ENCODE measurements at regions not wholly inside any gene's neighbourhood (a gene's known extent, or its start where the extent isn't known, plus 50 kb on each side); places are given as distances from the start of the nearest gene placed in this dataset.
"Not testable (repeated sequence)": the region's sequence is repeated elsewhere in the genome, so short reads cannot be mapped to it uniquely, and the experiment has no call there.

- CTCF ChIA-PET = no interaction called here
- H3K27ac ChIP-seq = no peak overlapping the region
- POLR2A ChIA-PET (ENCODE audit: low non-redundant PET) = no interaction called here
These were observed 123.8 kb downstream of the LUZP4 start for GRCh38 chrX:115413246-115413878.

GRCh38 chrX:115419069-115419468, 129.6 kb downstream of the LUZP4 start:
- no peak for TF ChIP-seq CTCF (conservative IDR thresholded peaks at IDR 0.05; ENCODE audit: low read depth)
- ChIA-PET CTCF (no interaction called here), POLR2A (ENCODE audit: low non-redundant PET) (no interaction called here)
- H3K27ac ChIP-seq = no peak overlapping the region
- no peak for DNase-seq (ENCODE audit: low spot score)

More at GRCh38 chrX:115413246-115413878, 123.8 kb downstream of the LUZP4 start:
- DNase-seq (ENCODE audit: low spot score) = no peak
- no peak for TF ChIP-seq CTCF (conservative IDR thresholded peaks at IDR 0.05; ENCODE audit: low read depth)

- POLR2A ChIA-PET (ENCODE audit: low non-redundant PET) = no interaction called here
- TF ChIP-seq CTCF (conservative IDR thresholded peaks at IDR 0.05; ENCODE audit: low read depth) = no peak
- CTCF ChIA-PET = interaction anchor here (0.7 kb wide), 1 partner anchor 1199 kb away, joined by 3 read pairs; no protein-coding TSS in a partner anchor
- no peak overlapping the region for H3K27ac ChIP-seq
- DNase-seq (ENCODE audit: low spot score) = no peak
These were observed 133.6 kb downstream of the LUZP4 start for GRCh38 chrX:115423086-115423485.

- POLR2A ChIA-PET (ENCODE audit: low non-redundant PET) = no interaction called here
- H3K27ac ChIP-seq = no peak overlapping the region
- DNase-seq (ENCODE audit: low spot score) = no peak
- TF ChIP-seq CTCF (conservative IDR thresholded peaks at IDR 0.05; ENCODE audit: low read depth) = no peak
- CTCF ChIA-PET = no interaction called here
These were observed 135.6 kb upstream of the PLS3 start for GRCh38 chrX:115425359-115425758.

GRCh38 chrX:115427861-115428410, 133.0 kb upstream of the PLS3 start:
- CTCF ChIA-PET = no interaction called here
- DNase-seq (ENCODE audit: low spot score) = no peak
- POLR2A ChIA-PET (ENCODE audit: low non-redundant PET) = no interaction called here
- no peak for TF ChIP-seq CTCF (conservative IDR thresholded peaks at IDR 0.05; ENCODE audit: low read depth)
- H3K27ac ChIP-seq = no peak overlapping the region

- CTCF ChIA-PET; POLR2A ChIA-PET (ENCODE audit: low non-redundant PET): not testable (repeated sequence)
These were observed 126.1 kb upstream of the PLS3 start for GRCh38 chrX:115434834-115435233.

GRCh38 chrX:115437841-115438595, 123.0 kb upstream of the PLS3 start:
- POLR2A ChIA-PET (ENCODE audit: low non-redundant PET) = no interaction called here

More at GRCh38 chrX:115434834-115435233, 126.1 kb upstream of the PLS3 start:
- not testable (repeated sequence) for DNase-seq (ENCODE audit: low spot score); H3K27ac ChIP-seq

More at GRCh38 chrX:115437841-115438595, 123.0 kb upstream of the PLS3 start:
- no peak overlapping the region for H3K27ac ChIP-seq
- TF ChIP-seq CTCF (conservative IDR thresholded peaks at IDR 0.05; ENCODE audit: low read depth) = no peak
- DNase-seq (ENCODE audit: low spot score) = no peak
- CTCF ChIA-PET = no interaction called here
